22Rv1 (cell line): ENCODE measurements at regions not wholly inside any gene's neighbourhood (a gene's known extent, or its start where the extent isn't known, plus 50 kb on each side); places are given as distances from the start of the nearest gene placed in this dataset.

Experiments
- CTCF ChIP-seq: fragments of 450-650 bp; IDR thresholded peaks from 2 replicates; pipeline ENCODE4 v1.5.1; 2017; ENCODE audit warnings: mild to moderate bottlenecking
- ZFX ChIP-seq: fragments of 450-650 bp; IDR thresholded peaks from 2 replicates; pipeline ENCODE4 v1.6.1; 2017; ENCODE audit warnings: antibody characterized with exemption, borderline replicate concordance

GRCh38 chr17:72523491-72523890 is 402.7 kb downstream of the SOX9 start:
- TF ChIP-seq CTCF (no peak), ZFX (no peak)
